NCI-H1092 treated with DMSO at 0.1 percent for 48 hours (cell line): ENCODE measurements at regions not wholly inside any gene's neighbourhood (a gene's known extent, or its start where the extent isn't known, plus 50 kb on each side); places are given as distances from the start of the nearest gene placed in this dataset.

Experiments used
- DNase-seq: peaks from one replicate; lab custom pipeline; 2025; lab: John Stamatoyannopoulos, UW

GRCh38 chr6:77535172-77535571 lies 71.9 kb upstream of the HTR1B start:
- no peak for DNase-seq

GRCh38 chr6:77536701-77537100 lies 73.4 kb upstream of the HTR1B start:
- DNase-seq: no peak

DNA sequence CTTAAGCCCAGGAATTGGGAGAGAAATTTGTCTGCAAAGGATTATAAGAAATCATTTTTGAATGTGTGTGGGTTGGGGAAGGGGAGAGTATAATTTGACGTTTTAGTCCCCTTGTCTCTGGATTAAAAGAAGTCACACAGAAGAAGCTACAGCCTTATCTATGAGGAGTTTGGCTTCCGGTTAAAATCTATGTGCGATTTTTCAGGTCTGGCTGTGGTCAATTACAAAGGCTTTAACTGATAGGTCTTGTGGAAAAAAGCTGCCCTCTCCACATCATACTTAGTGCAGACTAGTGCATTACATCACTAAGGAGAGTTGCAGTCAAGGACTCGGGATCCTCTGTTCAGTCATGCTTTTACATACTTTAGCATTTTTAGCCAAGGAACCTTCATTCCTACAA lies 80.3 kb upstream of the HTR1B start:
- DNase-seq: no peak

GRCh38 chr6:77548190-77548589 lies 84.9 kb upstream of the HTR1B start:
- DNase-seq: no peak

DNA sequence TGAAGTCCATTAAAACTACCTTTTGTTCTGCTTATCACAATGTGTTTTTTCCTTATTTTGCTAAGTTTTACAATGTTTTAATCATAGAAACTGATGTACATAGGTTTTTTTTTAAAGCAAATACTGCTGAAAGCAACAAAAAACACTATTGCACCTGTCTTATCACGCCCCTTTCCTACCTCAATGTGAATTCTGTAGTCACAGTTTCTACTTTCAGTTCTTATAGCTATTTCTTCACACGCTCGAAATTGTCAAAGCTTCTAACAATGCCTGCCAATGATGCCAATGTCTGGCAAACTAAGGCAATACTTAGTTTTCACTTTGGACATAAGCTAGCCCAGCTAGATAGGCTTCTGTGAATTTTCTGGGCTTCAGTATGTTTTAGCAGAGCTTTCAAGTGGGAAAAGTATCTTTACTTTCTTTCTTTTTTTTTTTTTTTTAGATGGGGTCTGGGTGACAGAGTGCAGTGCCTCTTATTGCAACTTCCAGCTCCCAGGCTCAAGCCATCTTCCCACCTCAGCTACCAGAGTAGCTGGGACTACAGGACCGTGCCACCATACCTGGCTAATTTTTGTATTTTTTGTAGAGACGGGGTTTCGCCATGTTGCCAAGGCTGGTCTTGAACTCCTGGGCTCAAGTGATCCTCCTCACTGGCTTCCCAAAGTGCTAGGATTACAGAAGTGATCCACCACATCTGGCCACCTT lies 85.5 kb upstream of the HTR1B start:
- DNase-seq: no peak

DNA sequence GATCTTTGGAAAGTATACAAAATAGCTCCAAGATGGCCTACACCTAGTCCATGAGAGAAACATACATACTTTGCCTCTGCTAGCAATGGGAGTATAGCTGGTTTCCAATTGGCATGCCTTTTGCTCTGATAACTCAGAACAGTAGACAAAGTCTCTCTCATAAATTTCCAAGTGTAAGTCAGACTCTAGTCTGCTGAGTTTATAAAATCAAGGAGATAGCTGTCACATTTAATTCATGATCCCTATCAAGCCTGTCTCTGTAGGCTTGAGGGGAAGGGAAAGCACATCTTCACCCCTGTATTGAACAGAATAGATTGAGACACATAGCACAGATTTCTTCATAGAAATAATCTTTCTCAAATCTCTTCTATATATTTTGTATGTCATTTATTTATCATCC lies 87.8 kb upstream of the HTR1B start:
- DNase-seq: no peak

- DNase-seq: peak; percentile 1
Measured at GRCh38 chr6:77561768-77562314, 91.0 kb upstream of the MEI4 start.

DNA sequence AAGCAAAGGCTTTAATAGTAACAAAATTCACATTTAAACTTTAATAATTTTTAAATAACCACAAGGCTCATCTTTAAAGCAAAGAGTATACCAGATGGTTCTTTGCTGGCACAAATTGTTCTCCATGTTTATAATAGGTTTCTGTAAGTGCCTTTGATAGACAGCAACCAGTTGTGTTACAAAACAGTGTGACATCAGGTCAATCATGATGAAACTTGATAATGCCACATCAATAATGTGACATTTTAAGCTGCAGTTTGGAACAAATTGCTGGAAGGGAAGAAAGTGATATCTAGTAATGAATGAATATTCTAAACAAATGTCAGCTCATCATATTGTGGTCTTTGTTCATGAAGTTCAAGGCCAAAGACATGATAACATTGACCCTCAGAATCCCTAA lies 87.5 kb upstream of the MEI4 start:
- no peak for DNase-seq

- no peak for DNase-seq
Measured at GRCh38 chr6:77566235-77566634, 86.6 kb upstream of the MEI4 start.

GRCh38 chr6:77568570-77568969 lies 84.3 kb upstream of the MEI4 start:
- no peak for DNase-seq

- no peak for DNase-seq
Measured at GRCh38 chr6:77573843-77574242, 79.0 kb upstream of the MEI4 start.

GRCh38 chr6:77587963-77588362 lies 64.9 kb upstream of the MEI4 start:
- DNase-seq: no peak
